ENCODE measurements at regions not wholly inside any gene's neighbourhood (a gene's known extent, or its start where the extent isn't known, plus 50 kb on each side); places are given as distances from the start of the nearest gene placed in this dataset.
A peak's percentile ranks its signal among the peaks of the same experiment; 100 is the strongest.

- no peaks in the 10 kb centered on the region for H3K4me1 ChIP-seq
- no peak for DNase-seq (ENCODE audit: low spot score in 2 of 2)
- no peaks in the 10 kb centered on the region for H3K36me3 ChIP-seq (replicated peaks)
- H3K4me3 ChIP-seq: no peak overlapping the region
- no peaks in the 10 kb centered on the region for H3K27me3 ChIP-seq (ENCODE audit: low read depth)
- in situ Hi-C loops (cut with MboI; ENCODE audit: low sequenced_read_pairs): no loop called here
- H3K9me3 ChIP-seq: no peaks in the 10 kb centered on the region
Measured at GRCh38 chr22:48793949-48794348, 1033.7 kb downstream of the BRD1 start.

- H3K9me3 ChIP-seq: no peaks in the 10 kb centered on the region
- H3K27me3 ChIP-seq (ENCODE audit: low read depth): no peaks in the 10 kb centered on the region
- in situ Hi-C loops (cut with MboI; ENCODE audit: low sequenced_read_pairs): no loop called here
- no peaks in the 10 kb centered on the region for H3K36me3 ChIP-seq (replicated peaks)
- no peak for DNase-seq (ENCODE audit: low spot score in 2 of 2)
- H3K4me3 ChIP-seq: no peak overlapping the region
- no peaks in the 10 kb centered on the region for H3K4me1 ChIP-seq
Measured at GRCh38 chr22:48786679-48786996, 1041.0 kb downstream of the BRD1 start.

GRCh38 chr22:48785792-48786678 lies 1041.6 kb downstream of the BRD1 start:
- DNase-seq (ENCODE audit: low spot score in 2 of 2): no peak
- Histone ChIP-seq H3K36me3 (replicated peaks) (no peaks in the 10 kb centered on the region), H3K27me3 (ENCODE audit: low read depth) (no peaks in the 10 kb centered on the region), H3K4me1 (no peaks in the 10 kb centered on the region), H3K9me3 (no peaks in the 10 kb centered on the region; the same call in 1 of the 2 replicates), H3K4me3 (no peak overlapping the region)
- in situ Hi-C loops (cut with MboI; ENCODE audit: low sequenced_read_pairs): no loop called here

- in situ Hi-C loops (cut with MboI; ENCODE audit: low sequenced_read_pairs): no loop called here
- Histone ChIP-seq H3K36me3 (replicated peaks) (no peaks in the 10 kb centered on the region), H3K4me3 (no peak overlapping the region), H3K27me3 (ENCODE audit: low read depth) (no peaks in the 10 kb centered on the region), H3K9me3 (no peaks in the 10 kb centered on the region; the same call in 1 of the 2 replicates), H3K4me1 (no peaks in the 10 kb centered on the region)
- DNase-seq (ENCODE audit: low spot score in 2 of 2): no peak
Measured at GRCh38 chr22:48784701-48785503, 1042.8 kb downstream of the BRD1 start.

GRCh38 chr22:48783821-48784266 lies 1043.8 kb downstream of the BRD1 start:
- in situ Hi-C loops (cut with MboI; ENCODE audit: low sequenced_read_pairs): no loop called here
- Histone ChIP-seq H3K36me3 (replicated peaks) (no peaks in the 10 kb centered on the region), H3K4me1 (no peaks in the 10 kb centered on the region), H3K4me3 (no peak overlapping the region), H3K27me3 (ENCODE audit: low read depth) (no peaks in the 10 kb centered on the region), H3K9me3 (no peaks in the 10 kb centered on the region; the same call in 1 of the 2 replicates)
- no peak for DNase-seq (ENCODE audit: low spot score in 2 of 2)

GRCh38 chr22:48782811-48783511 lies 1044.7 kb downstream of the BRD1 start:
- H3K9me3 ChIP-seq: no peaks in the 10 kb centered on the region; the same call in 1 of the 2 replicates
- no peaks in the 10 kb centered on the region for H3K4me1 ChIP-seq
- H3K36me3 ChIP-seq (replicated peaks): no peaks in the 10 kb centered on the region
- peak in 1 of 2 experiments; percentile 16 for DNase-seq (ENCODE audit: low spot score in 2 of 2)
- no peaks in the 10 kb centered on the region for H3K27me3 ChIP-seq (ENCODE audit: low read depth)
- in situ Hi-C loops (cut with MboI; ENCODE audit: low sequenced_read_pairs): no loop called here
- no peak overlapping the region for H3K4me3 ChIP-seq

GRCh38 chr22:48782326-48782725 lies 1045.3 kb downstream of the BRD1 start:
- Histone ChIP-seq H3K36me3 (replicated peaks) (no peaks in the 10 kb centered on the region), H3K9me3 (no peaks in the 10 kb centered on the region; the same call in 1 of the 2 replicates), H3K4me1 (no peaks in the 10 kb centered on the region), H3K27me3 (ENCODE audit: low read depth) (no peaks in the 10 kb centered on the region), H3K4me3 (no peak overlapping the region)
- in situ Hi-C loops (cut with MboI; ENCODE audit: low sequenced_read_pairs): no loop called here
- DNase-seq (ENCODE audit: low spot score in 2 of 2): no peak

GRCh38 chr22:48781868-48782267 lies 1045.8 kb downstream of the BRD1 start:
- H3K27me3 ChIP-seq (ENCODE audit: low read depth): no peaks in the 10 kb centered on the region
- no peaks in the 10 kb centered on the region; the same call in 1 of the 2 replicates for H3K9me3 ChIP-seq
- no peaks in the 10 kb centered on the region for H3K36me3 ChIP-seq (replicated peaks)
- no peak for DNase-seq (ENCODE audit: low spot score in 2 of 2)
- in situ Hi-C loops (cut with MboI; ENCODE audit: low sequenced_read_pairs): no loop called here
- no peak overlapping the region for H3K4me3 ChIP-seq
- H3K4me1 ChIP-seq: no peaks in the 10 kb centered on the region

GRCh38 chr22:48781391-48781790 lies 1046.3 kb downstream of the BRD1 start:
- no peak for DNase-seq (ENCODE audit: low spot score in 2 of 2)
- H3K4me1 ChIP-seq: no peaks in the 10 kb centered on the region
- in situ Hi-C loops (cut with MboI; ENCODE audit: low sequenced_read_pairs): no loop called here
- no peaks in the 10 kb centered on the region for H3K36me3 ChIP-seq (replicated peaks)
- H3K4me3 ChIP-seq: no peak overlapping the region
- H3K9me3 ChIP-seq: no peaks in the 10 kb centered on the region; the same call in 1 of the 2 replicates
- no peaks in the 10 kb centered on the region for H3K27me3 ChIP-seq (ENCODE audit: low read depth)

- no peaks in the 10 kb centered on the region; the same call in 1 of the 2 replicates for H3K9me3 ChIP-seq
- in situ Hi-C loops (cut with MboI; ENCODE audit: low sequenced_read_pairs): no loop called here
- H3K4me1 ChIP-seq: no peaks in the 10 kb centered on the region
- no peak overlapping the region for H3K4me3 ChIP-seq
- no peak for DNase-seq (ENCODE audit: low spot score in 2 of 2)
- H3K36me3 ChIP-seq (replicated peaks): no peaks in the 10 kb centered on the region
- no peaks in the 10 kb centered on the region for H3K27me3 ChIP-seq (ENCODE audit: low read depth)
Measured at GRCh38 chr22:48780597-48781277, 1046.9 kb downstream of the BRD1 start.

GRCh38 chr22:48779661-48780596 lies 1047.7 kb downstream of the BRD1 start:
- DNase-seq (ENCODE audit: low spot score in 2 of 2): no peak
- in situ Hi-C loops (cut with MboI; ENCODE audit: low sequenced_read_pairs): no loop called here
- Histone ChIP-seq H3K4me3 (no peak overlapping the region), H3K9me3 (no peaks in the 10 kb centered on the region; the same call in 1 of the 2 replicates), H3K36me3 (replicated peaks) (no peaks in the 10 kb centered on the region), H3K4me1 (no peaks in the 10 kb centered on the region), H3K27me3 (ENCODE audit: low read depth) (no peaks in the 10 kb centered on the region)

- H3K27me3 ChIP-seq (ENCODE audit: low read depth): no peaks in the 10 kb centered on the region
- H3K4me1 ChIP-seq: no peaks in the 10 kb centered on the region
- H3K36me3 ChIP-seq (replicated peaks): no peaks in the 10 kb centered on the region
- H3K4me3 ChIP-seq: no peak overlapping the region
- no peaks in the 10 kb centered on the region; the same call in 1 of the 2 replicates for H3K9me3 ChIP-seq
- no peak for DNase-seq (ENCODE audit: low spot score in 2 of 2)
- in situ Hi-C loops (cut with MboI; ENCODE audit: low sequenced_read_pairs): no loop called here
Measured at GRCh38 chr22:48779211-48779643, 1048.4 kb downstream of the BRD1 start.
